ENCODE measurements at regions not wholly inside any gene's neighbourhood (a gene's known extent, or its start where the extent isn't known, plus 50 kb on each side); places are given as distances from the start of the nearest gene placed in this dataset.
"Not testable (repeated sequence)": the region's sequence is repeated elsewhere in the genome, so short reads cannot be mapped to it uniquely, and the experiment has no call there.

- DNase-seq, result no peak
Observed at GRCh38 chr12:89787763-89788162, 79.1 kb upstream of the ATP2B1 start.

- no peak for DNase-seq
Observed at GRCh38 chr12:89786177-89786810, 77.7 kb upstream of the ATP2B1 start.

- no peak for DNase-seq
Observed at GRCh38 chr12:89783359-89784060, 74.9 kb upstream of the ATP2B1 start.

GRCh38 chr12:89782807-89783206 lies 74.2 kb upstream of the ATP2B1 start:
- no peak for DNase-seq

- no peak for DNase-seq
Observed at GRCh38 chr12:89781946-89782550, 73.4 kb upstream of the ATP2B1 start.

GRCh38 chr12:89781156-89781555 lies 72.5 kb upstream of the ATP2B1 start:
- DNase-seq, result no peak

GRCh38 chr12:89779090-89779489 lies 70.5 kb upstream of the ATP2B1 start:
- no peak for DNase-seq

- DNase-seq, result no peak
Observed at GRCh38 chr12:89777733-89778379, 69.2 kb upstream of the ATP2B1 start.

- DNase-seq, result no peak
Observed at GRCh38 chr12:89775986-89776365, 67.3 kb upstream of the ATP2B1 start.

- no peak for DNase-seq
Observed at GRCh38 chr12:89775063-89775985, 66.7 kb upstream of the ATP2B1 start.

GRCh38 chr12:89774645-89775044 lies 66.0 kb upstream of the ATP2B1 start:
- DNase-seq, result no peak

GRCh38 chr12:89770391-89770790 lies 61.8 kb upstream of the ATP2B1 start:
- DNase-seq, result no peak

- no peak for DNase-seq
Observed at GRCh38 chr12:89769483-89769818, 60.8 kb upstream of the ATP2B1 start.

- DNase-seq, result no peak
Observed at GRCh38 chr12:89768586-89769482, 60.2 kb upstream of the ATP2B1 start.

- DNase-seq, result no peak
Observed at GRCh38 chr12:89765959-89766824, 57.6 kb upstream of the ATP2B1 start.

- DNase-seq, result not testable (repeated sequence)
Observed at GRCh38 chr12:89764164-89764563, 55.5 kb upstream of the ATP2B1 start.

- no peak for DNase-seq
Observed at GRCh38 chr12:89762498-89763170, 54.0 kb upstream of the ATP2B1 start.

GRCh38 chr12:89760783-89761182 lies 52.1 kb upstream of the ATP2B1 start:
- no peak for DNase-seq
